Activated B cell treated with CpG ODN at 0.5 μM for 24 hours (primary cell): ENCODE measurements at regions not wholly inside any gene's neighbourhood (a gene's known extent, or its start where the extent isn't known, plus 50 kb on each side); places are given as distances from the start of the nearest gene placed in this dataset.
A peak's percentile ranks its signal among the peaks of the same experiment; 100 is the strongest.

ENCODE experiments used
- ATAC-seq: fragments of 200-7000 bp; cut with Tn5 transposase; one replicate; pipeline ENCODE4 v1.10.0; 2021; ENCODE audit warnings: low read depth, mild to moderate bottlenecking, moderate library complexity
- CTCF ChIA-PET: fragments of 350-600 bp; sonication (Branson Sonifier 250); formaldehyde crosslinking; loops from one replicate; lab custom pipeline; 2021; ENCODE audit warnings: antibody characterized with exemption; lab: Charles Lee
- POLR2A ChIA-PET: fragments of 350-600 bp; sonication (Branson Sonifier 250); formaldehyde crosslinking; loops from one replicate; lab custom pipeline; 2021; ENCODE audit warnings: antibody characterized with exemption; lab: Charles Lee
- DNase-seq: peaks from one replicate; pipeline ENCODE4 v3.0.0; 2022
- H3K27ac Mint-ChIP-seq: one replicate; pipeline ENCODE4 v1.8.0; 2020; ENCODE audit warnings: mixed read lengths
- H3K27me3 Mint-ChIP-seq: one replicate; pipeline ENCODE4 v1.8.0; 2021; ENCODE audit warnings: mixed read lengths
- H3K36me3 Mint-ChIP-seq: one replicate; pipeline ENCODE4 v1.8.0; 2021; ENCODE audit warnings: low read depth, mixed read lengths
- H3K4me1 Mint-ChIP-seq: one replicate; pipeline ENCODE4 v1.8.0; 2021; ENCODE audit warnings: mixed read lengths
- H3K4me3 Mint-ChIP-seq: one replicate; pipeline ENCODE4 v1.8.0; 2020; ENCODE audit warnings: mild to moderate bottlenecking, mixed read lengths
- H3K9me3 Mint-ChIP-seq: one replicate; pipeline ENCODE4 v1.8.0; 2020; ENCODE audit warnings: mixed read lengths
- CTCF ChIP-seq: fragments of 200-600 bp; IDR thresholded peaks from one replicate; pipeline ENCODE4 v1.8.0; 2022; ENCODE audit warnings: antibody characterized with exemption, mild to moderate bottlenecking
- intact Hi-C: fragments of 100-400 bp; cut with micrococcal nuclease; formaldehyde crosslinking; loops from one replicate; pipeline ENCODE4 v1.15.1; 2024

- peaks cover 3% of the 10 kb centered on the region for H3K4me1 Mint-ChIP-seq
- no peak overlapping the region for H3K27ac Mint-ChIP-seq
These were observed 52.0 kb upstream of the DAPK1 start for GRCh38 chr9:87445646-87446045.

GRCh38 chr9:87446527-87446926 is 51.1 kb upstream of the DAPK1 start:
- ATAC-seq (no peak), DNase-seq (no peak)
- H3K27me3 Mint-ChIP-seq, result no peaks in the 10 kb centered on the region
- no peak overlapping the region for H3K27ac Mint-ChIP-seq
- no peaks in the 10 kb centered on the region for H3K36me3 Mint-ChIP-seq
- CTCF ChIA-PET, result no interaction called here
- peaks cover 3% of the 10 kb centered on the region for H3K4me1 Mint-ChIP-seq
- intact Hi-C loops, result no loop called here
- no peaks in the 10 kb centered on the region for H3K9me3 Mint-ChIP-seq
- H3K4me3 Mint-ChIP-seq, result no peak overlapping the region
- TF ChIP-seq CTCF, result no peak
- POLR2A ChIA-PET, result no interaction called here

More at GRCh38 chr9:87445646-87446045, 52.0 kb upstream of the DAPK1 start:
- peak; percentile 60 for ATAC-seq
- Mint-ChIP-seq H3K9me3 (no peaks in the 10 kb centered on the region), H3K4me3 (peak overlapping the region; percentile 49), H3K36me3 (no peaks in the 10 kb centered on the region), H3K27me3 (no peaks in the 10 kb centered on the region)
- CTCF ChIA-PET, result no interaction called here
- no peak for DNase-seq
- intact Hi-C loops, result no loop called here
- POLR2A ChIA-PET, result no interaction called here
- TF ChIP-seq CTCF, result no peak

DNA sequence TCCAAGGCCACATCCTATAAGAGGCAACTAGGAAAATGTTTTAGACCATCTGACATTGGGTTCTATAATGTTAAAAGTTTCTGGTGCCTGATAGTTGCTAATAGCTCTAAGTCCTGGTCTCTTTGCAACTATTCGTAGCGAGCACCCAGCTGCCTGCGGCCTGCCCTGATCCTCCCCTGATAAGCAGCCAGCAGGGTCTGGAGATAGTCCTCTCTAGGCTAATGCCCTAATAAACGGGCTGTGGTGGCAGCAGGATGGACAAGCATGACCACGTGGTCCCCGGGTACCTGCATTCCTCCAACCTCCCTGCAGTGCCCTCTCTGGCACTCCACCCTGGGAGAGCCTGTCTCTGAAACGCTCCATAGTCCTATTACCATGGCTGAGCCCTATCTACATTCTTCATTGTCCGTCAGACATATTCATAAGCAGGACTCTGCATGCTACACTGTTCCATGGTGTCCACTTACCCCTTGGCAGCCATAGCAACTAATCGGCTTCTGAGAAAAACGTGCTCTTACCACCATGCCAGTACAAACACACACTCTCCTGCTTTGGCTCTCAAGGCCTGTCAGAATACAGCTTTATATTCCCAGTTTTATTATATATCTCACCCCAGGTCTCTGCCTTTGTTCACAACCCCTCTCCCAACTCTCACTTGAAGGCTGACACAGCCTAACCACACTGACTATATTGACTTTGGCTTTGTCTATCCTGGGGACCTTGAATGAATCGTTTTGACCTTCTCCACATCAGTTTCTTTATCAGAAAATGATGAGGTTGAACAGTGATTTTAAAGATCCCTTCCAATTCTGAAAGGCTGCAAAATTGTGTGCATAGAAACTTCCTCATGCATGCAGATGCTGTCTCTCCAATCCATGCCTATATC is 49.9 kb upstream of the DAPK1 start:
- Mint-ChIP-seq H3K4me3 (no peak overlapping the region), H3K4me1 (peaks cover 3% of the 10 kb centered on the region), H3K36me3 (no peaks in the 10 kb centered on the region), H3K27ac (no peak overlapping the region), H3K9me3 (no peaks in the 10 kb centered on the region), H3K27me3 (no peaks in the 10 kb centered on the region)
- intact Hi-C loops, result no loop called here
- ATAC-seq (no peak), DNase-seq (no peak)
- ChIA-PET POLR2A (no interaction called here), CTCF (no interaction called here)
- TF ChIP-seq CTCF, result no peak
